ENCODE measurements at regions not wholly inside any gene's neighbourhood (a gene's known extent, or its start where the extent isn't known, plus 50 kb on each side); places are given as distances from the start of the nearest gene placed in this dataset.
"Not testable (repeated sequence)": the region's sequence is repeated elsewhere in the genome, so short reads cannot be mapped to it uniquely, and the experiment has no call there.

DNA sequence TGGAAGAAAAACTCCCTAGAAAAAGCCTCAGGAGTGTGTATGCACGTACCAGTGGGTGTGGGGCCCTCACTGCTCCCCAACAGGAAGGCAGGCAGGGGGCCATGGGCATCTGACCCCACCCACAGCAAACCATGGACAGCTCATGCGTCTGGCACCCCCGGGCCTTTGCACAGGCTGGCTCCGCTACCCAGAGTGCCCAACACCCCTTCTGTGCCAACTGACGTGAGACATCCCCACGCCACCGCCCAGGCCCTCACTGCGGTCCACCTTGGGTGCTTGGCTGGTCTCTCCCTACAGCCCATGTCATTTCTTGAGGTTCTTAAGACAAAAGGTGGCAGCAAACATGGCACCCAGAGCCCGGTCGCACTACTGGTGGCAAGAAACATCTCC, 91.4 kb downstream of the NCOR2 start:
- H3K9me3 Mint-ChIP-seq: peaks cover 16 to 22% of the 10 kb centered on the region in 2 donors
- H3K4me1 Mint-ChIP-seq: peaks cover 37% of the 10 kb centered on the region
- H3K4me3 Mint-ChIP-seq: no peak overlapping the region
- no peak overlapping the region for H3K27ac Mint-ChIP-seq
- DNase-seq (no peak), ATAC-seq (no peak)
- no peaks in the 10 kb centered on the region for H3K27me3 Mint-ChIP-seq

DNA sequence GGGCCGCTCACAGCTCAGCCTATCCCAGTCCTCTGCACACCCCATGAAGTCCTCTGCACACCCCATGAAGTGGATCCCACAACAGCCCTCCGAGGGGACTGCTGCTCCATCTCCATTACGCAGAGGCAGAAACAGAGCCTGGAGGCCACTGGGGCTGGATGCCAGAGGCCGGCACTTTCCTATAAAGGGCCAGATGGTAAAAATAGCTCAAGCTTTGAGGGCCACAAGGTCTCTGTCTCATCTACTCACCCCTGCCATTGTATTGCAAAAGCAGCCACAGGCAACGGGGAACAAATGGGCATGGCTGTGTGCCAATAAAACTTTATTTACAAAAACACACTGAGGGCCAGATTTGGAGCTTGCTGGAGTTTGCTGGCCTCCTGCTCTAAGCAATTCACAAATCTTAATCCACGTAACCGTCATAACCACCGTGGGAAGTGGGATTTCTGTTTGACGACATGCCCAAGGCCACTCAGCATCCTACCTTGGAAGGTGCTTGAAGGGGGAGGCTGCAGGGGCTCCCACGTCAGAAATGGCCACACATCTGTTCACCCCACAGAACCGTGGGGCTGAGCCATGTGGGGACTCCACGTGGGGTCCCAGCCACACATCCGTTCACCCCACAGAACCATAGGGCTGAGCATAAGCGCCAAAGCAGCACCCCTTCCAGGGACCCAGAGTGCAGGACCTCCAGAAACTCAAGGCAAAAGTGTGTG, 92.0 kb downstream of the NCOR2 start:
- peaks cover 18 to 24% of the 10 kb centered on the region in 2 donors for H3K9me3 Mint-ChIP-seq
- no peak overlapping the region for H3K27ac Mint-ChIP-seq
- no peak overlapping the region for H3K4me3 Mint-ChIP-seq
- DNase-seq (no peak), ATAC-seq (no peak)
- no peaks in the 10 kb centered on the region for H3K27me3 Mint-ChIP-seq
- peaks cover 31% of the 10 kb centered on the region for H3K4me1 Mint-ChIP-seq

DNA sequence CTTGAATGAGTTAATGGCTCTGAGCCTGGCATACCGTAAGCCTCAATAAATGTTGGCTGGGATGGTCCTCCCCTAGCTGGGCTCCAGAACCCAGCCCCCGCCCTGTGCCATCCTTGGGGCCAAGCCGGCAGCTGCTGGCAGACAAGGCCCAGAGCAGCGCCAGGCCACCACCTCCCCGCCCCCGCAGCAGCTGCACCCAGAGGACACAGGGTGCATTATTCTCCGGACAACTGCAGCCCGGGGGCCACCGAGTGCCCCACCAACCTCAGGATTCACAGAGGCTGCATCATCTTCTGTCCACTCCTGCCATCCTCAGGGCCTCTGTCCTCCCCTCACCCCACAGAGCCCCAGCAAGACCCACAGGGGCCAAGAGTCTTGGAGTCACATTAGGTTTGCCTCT, 92.7 kb downstream of the NCOR2 start:
- no peak overlapping the region for H3K4me3 Mint-ChIP-seq
- H3K27ac Mint-ChIP-seq: peak overlapping the region in 1 of 2 donors; percentile 30
- peaks cover 24% of the 10 kb centered on the region for H3K4me1 Mint-ChIP-seq
- no peaks in the 10 kb centered on the region for H3K27me3 Mint-ChIP-seq
- ATAC-seq: no peak
- no peak for DNase-seq
- peaks cover 22 to 31% of the 10 kb centered on the region in 2 donors for H3K9me3 Mint-ChIP-seq

DNA sequence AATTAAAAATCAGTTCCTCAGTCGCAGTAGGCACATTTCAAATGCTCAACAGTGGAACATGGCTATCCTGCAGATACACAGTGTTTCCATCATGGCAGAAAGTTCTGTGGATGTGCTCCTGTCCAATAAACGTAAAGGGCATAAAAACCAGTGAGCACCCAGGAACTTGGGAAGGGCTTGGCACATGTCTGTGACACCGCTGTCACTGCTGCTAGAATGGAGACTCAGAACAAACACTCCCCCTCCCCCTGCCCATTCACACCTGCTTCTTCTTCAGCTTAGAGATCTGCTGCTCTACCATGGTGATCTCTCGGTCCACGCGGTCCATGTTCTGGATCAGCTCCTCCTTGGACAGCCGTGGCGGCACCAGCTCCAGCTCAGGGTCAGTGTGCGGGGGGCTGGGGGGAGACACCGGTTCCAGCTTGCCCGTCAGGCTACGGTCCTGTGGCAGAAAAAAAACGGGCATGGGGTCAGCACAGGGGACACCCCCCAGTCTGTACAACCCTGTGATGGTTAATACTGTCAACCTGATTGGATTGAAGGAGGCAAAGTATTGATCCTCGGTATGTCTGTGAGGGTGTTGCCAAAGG, 94.6 kb downstream of the NCOR2 start:
- no peak for ATAC-seq
- Mint-ChIP-seq H3K27ac (no peak overlapping the region), H3K27me3 (no peaks in the 10 kb centered on the region), H3K9me3 (peaks cover 30 to 43% of the 10 kb centered on the region in 2 donors), H3K4me3 (no peak overlapping the region), H3K4me1 (peaks cover 9% of the 10 kb centered on the region)
- DNase-seq: no peak

DNA sequence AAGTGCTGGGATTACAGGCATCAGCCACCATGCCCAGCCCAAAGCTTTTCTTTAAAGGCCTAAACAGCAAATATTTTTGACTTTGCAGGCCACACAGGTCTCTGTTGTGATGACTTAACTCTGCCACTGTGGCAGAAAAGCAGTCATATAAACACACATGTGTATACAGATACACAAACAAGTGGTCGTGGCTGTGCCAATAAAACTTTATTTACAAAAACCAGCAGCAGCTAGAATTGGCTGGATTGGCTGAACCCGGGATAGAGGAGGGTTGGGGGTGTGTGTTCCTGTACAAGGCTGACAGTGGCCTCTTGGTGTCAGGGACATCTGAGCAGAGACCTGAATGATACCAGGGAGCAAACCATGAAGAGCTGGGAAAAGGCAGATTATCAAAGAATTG, 95.6 kb downstream of the NCOR2 start:
- DNase-seq (no peak), ATAC-seq (no peak)
- Mint-ChIP-seq H3K9me3 (peaks cover 22 to 43% of the 10 kb centered on the region in 2 donors), H3K27ac (no peak overlapping the region), H3K4me3 (no peak overlapping the region), H3K27me3 (no peaks in the 10 kb centered on the region), H3K4me1 (peaks cover 10% of the 10 kb centered on the region)

DNA sequence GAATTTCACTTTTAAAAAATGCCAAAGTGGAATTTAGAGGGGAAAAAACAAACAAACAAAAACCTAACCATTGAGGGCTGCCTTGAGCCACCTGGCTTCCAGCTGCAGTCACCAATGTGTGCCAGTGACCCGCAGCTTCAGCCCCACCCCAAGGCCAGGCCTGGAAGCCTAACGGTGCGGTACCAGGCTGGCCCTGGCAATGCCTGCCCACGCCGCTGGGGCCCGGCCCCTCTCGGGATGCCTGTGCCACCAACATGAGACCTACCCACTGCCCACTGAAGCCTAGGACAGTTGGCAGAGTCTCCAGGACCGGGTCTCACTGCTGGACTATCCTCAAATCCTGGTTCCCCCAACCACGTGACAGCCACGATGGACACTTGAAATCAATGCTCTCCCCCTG, 96.6 kb downstream of the NCOR2 start:
- Mint-ChIP-seq H3K27me3 (no peaks in the 10 kb centered on the region), H3K4me1 (peaks cover 20% of the 10 kb centered on the region), H3K27ac (no peak overlapping the region), H3K4me3 (no peak overlapping the region), H3K9me3 (peaks cover 21 to 43% of the 10 kb centered on the region in 2 donors)
- no peak for ATAC-seq
- DNase-seq: no peak

DNA sequence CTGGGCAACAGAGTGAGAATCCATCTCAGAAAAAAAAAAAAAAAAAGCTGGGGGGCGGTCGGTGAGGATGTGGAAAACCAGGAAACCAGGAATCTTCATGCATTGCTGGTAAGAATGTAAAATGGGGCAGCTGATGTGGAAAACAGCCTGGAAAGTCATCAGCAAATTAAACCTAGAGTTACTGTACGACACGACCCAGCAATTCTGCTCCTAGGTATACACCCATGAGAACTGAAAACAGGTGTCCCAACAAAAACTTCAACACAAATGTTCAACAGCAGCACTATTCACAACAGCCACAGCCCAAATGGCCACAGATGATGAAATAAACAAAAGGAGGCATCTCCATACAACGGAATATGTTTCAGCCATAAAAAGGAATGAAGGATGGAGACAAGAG, 97.3 kb downstream of the NCOR2 start:
- Mint-ChIP-seq H3K27ac (no peak overlapping the region), H3K4me1 (peaks cover 24% of the 10 kb centered on the region), H3K9me3 (peaks cover 21 to 43% of the 10 kb centered on the region in 2 donors), H3K27me3 (no peaks in the 10 kb centered on the region), H3K4me3 (no peak overlapping the region)
- DNase-seq (no peak), ATAC-seq (no peak)

DNA sequence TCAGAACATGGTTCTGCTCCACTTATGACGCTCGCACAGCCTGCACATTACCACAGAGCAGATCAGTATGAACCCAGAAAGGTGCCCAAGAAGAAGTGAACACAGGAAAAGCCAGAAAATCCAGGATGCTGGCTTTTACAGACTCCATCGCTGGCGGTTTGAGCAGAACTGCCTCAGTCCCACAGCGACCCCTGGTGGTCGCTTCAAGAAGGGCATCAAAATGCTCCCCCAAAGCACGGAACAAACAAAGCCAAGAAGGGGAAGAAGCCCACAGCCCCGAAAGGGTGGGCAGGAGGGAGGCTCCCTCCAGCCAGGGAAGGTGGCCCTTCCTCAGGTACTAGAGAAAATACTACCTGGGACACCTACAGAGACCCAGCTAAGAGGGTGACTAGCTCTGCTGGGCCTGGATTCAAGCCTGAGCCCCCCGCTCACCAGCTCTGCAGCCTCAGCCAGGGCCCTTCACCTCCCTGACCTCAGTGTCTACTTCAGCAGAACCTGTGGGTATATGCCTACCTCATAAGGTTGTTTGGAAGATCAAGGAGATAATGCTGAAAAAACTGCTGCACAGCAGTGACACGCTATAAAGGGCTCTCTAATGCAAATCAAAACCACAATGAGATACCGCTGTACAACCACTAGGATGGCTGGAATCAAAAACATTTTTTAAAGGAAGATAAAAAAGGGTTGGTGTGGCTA, 98.1 kb downstream of the NCOR2 start:
- Mint-ChIP-seq H3K4me1 (peaks cover 32% of the 10 kb centered on the region), H3K27ac (no peak overlapping the region), H3K27me3 (no peaks in the 10 kb centered on the region), H3K9me3 (peaks cover 21 to 45% of the 10 kb centered on the region in 2 donors), H3K4me3 (no peak overlapping the region)
- ATAC-seq: no peak
- DNase-seq: peak in 1 of 2 donors; percentile 35

DNA sequence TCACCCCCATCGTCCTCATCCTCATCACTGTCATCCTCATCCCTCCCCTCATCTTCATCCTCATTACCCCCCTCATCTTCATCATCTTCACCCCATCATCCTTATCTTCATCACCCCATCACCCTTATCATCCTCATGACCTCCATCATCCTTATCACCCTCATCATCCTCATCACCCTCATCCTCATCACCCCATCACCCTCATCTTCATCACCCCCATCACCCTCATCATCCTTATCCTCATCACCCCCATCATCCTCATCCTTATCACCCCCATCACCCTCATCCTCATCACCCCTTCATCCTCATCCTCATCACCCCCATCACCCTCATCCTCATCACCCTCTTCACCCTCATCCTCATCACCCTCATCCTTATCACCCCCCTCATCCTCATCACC, 99.9 kb downstream of the NCOR2 start:
- H3K4me3 Mint-ChIP-seq, H3K27ac Mint-ChIP-seq, DNase-seq, ATAC-seq, H3K27me3 Mint-ChIP-seq: not testable (repeated sequence)
- Mint-ChIP-seq H3K4me1 (peaks cover 44% of the 10 kb centered on the region), H3K9me3 (peaks cover 13 to 31% of the 10 kb centered on the region in 2 donors)

DNA sequence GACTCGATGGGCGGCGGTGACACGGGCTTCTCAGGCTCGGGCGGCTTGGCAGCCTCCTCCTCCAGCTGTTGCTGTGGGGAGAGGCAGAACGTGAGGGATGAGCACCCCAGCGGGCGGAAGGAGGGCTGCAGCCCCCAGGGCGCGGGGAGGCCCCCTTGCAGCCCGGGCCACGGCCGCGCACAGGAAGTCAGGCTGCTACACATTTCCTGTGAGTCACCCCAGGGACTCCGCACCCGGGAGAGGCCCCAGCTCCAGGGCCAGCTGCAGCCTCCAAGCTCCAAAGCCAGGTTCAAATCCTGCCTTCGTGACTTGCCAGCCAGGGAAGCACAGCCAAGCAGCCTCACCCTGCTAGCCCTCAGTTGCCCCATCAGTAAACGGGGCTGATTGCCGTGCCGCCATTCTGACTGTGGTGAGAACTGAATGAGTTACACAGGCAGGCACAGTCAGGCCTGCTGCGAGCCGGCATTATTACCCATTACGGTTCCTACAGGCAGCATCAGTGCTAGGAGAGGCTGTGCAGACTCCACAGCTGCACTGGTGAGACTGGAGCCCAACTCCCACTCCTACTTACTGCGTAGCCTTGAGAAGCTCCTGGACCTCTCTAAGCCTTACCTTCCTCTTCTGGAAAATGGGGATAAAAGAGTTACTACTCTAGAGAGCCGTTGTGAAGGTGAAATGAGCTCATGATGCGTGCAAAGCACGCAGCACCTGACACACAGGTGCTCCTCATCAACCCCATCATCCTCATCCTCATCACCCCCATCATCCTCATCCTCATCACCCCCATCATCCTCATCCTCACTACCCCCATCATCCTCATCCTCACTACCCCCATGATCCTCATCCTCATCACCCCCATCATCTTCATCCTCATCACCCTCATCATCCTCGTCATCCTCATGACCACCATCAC, 100.9 kb downstream of the NCOR2 start:
- H3K9me3 Mint-ChIP-seq: peaks cover 13 to 31% of the 10 kb centered on the region in 2 donors
- ATAC-seq: peak; percentile 98
- peak; percentile 90 to 94 for DNase-seq
- peak overlapping the region; percentile 56 to 68 for H3K4me3 Mint-ChIP-seq
- H3K27ac Mint-ChIP-seq: peak overlapping the region; percentile 52 to 90
- H3K27me3 Mint-ChIP-seq: no peaks in the 10 kb centered on the region
- H3K4me1 Mint-ChIP-seq: peaks cover 44% of the 10 kb centered on the region

DNA sequence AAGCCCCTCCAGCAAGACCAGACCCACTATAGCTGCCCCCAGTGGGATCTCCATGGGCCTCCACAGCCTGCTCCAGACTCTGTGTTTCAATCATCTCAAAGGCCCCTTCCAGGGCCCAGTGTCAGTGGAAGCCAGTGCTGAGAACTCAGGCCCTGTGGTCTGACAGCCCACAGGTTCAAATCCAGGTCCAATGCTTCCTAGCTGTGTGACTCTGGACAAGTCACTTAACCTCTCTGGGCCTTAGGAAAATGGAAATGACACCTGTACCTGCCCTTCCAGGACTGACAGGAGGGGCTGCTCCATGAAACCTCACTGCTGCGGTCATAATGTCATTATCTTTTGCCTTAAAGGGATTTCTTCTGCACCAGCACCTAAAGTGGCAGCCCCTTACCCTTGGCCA, 101.9 kb downstream of the NCOR2 start:
- no peak for DNase-seq
- Mint-ChIP-seq H3K9me3 (peaks cover 12 to 30% of the 10 kb centered on the region in 2 donors), H3K4me1 (peaks cover 44% of the 10 kb centered on the region), H3K27ac (peak overlapping the region in 1 of 2 donors; percentile 90), H3K27me3 (no peaks in the 10 kb centered on the region), H3K4me3 (peak overlapping the region; percentile 56 to 68)
- no peak for ATAC-seq

DNA sequence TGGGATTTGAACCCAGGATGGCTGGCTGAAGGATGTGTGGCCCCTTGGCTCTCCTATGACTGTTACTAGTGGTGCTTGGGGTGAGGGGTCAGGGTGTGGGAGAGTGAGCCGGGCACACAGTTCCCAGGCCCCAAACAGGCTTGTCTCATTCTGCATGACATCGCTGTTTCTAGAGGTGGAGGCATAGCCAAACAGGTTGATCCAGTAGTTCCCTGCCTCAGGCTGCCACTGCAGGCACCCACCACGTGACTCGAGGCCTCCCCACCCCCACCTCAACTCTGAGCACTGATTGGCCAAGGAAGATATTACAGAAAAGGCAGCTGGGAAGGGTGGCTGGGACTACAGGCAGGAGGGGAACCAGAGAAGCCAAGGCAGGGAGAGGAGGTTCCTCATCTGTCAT, 102.6 kb downstream of the NCOR2 start:
- H3K9me3 Mint-ChIP-seq: peaks cover 8 to 27% of the 10 kb centered on the region in 2 donors
- peak overlapping the region in 1 of 2 donors; percentile 35 for H3K4me3 Mint-ChIP-seq
- DNase-seq (no peak), ATAC-seq (no peak)
- H3K4me1 Mint-ChIP-seq: peaks cover 47% of the 10 kb centered on the region
- no peaks in the 10 kb centered on the region for H3K27me3 Mint-ChIP-seq
- no peak overlapping the region for H3K27ac Mint-ChIP-seq

DNA sequence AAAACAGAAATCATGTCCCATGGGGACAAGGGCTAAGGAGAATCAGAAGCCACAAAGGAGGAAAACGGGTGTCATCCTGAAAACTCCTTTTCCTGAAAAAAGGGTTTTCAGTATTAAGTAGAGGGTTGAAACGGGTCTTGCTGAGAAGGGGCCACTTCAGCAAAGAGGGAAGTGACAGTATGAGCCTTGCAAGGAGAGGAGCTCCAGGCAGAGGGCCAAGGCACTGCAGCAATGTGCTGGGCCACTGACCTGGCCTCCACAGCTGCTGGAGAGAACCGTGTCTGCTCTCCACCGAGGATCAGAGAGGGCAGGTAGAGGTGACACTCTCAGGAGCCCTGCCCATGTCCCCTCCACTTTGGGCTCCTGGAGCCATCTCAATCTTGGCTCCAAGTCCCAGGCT, 103.3 kb downstream of the NCOR2 start:
- H3K4me1 Mint-ChIP-seq: peaks cover 55% of the 10 kb centered on the region
- H3K9me3 Mint-ChIP-seq: peaks cover 1 to 22% of the 10 kb centered on the region in 2 donors
- H3K27me3 Mint-ChIP-seq: no peaks in the 10 kb centered on the region
- no peak overlapping the region for H3K27ac Mint-ChIP-seq
- ATAC-seq (no peak), DNase-seq (no peak)
- no peak overlapping the region for H3K4me3 Mint-ChIP-seq

DNA sequence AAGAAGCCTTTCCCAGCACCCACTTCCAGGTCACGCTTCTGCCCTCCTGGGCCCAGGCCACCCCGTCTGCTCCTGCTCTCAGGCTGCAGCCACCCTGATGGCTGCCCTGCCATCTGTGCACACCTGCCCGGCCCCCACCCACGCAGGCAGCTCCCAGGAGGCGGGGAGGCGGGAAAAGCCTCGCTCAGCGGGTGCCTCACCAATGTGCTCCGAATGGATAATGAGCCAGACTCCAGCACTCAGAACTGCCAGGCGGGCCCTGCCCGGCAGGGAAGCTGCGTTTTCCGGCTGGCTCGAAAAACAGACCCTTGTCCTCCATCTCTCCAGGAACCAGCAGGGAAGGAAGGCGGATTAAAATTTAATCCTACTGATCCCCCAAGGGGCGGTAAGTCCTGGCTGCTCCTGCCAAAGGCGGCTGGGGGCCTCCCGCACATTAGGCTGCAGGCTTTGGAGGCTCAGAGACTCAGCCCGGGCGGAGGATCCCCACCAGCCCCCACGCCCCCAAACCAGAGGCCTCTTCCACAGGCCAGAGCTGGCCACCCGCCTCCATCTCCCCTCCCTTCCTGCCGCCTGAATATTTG, 104.0 kb downstream of the NCOR2 start:
- DNase-seq (no peak), ATAC-seq (no peak)
- Mint-ChIP-seq H3K4me1 (peaks cover 60% of the 10 kb centered on the region), H3K27me3 (no peaks in the 10 kb centered on the region), H3K9me3 (peaks cover 0 to 17% of the 10 kb centered on the region in 2 donors), H3K4me3 (no peak overlapping the region), H3K27ac (no peak overlapping the region)

DNA sequence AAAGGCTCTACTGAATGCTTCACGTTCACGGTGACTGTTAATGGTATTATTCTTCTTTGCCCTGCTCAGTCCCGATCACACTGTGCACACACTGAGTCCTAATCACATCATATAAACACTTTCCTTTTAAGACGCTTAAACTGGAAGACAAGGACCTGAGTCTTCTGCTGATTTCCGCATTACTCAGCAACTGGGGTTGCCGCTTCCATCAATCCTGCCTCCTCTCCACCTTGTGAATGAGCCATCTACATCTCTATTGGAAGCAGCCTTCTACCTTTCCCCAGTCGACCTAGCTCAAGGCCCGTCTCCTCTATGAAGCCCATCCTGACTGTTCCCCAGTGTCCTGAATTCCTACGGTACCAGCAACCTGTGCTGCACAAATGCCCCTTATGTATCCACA, 104.7 kb downstream of the NCOR2 start:
- Mint-ChIP-seq H3K4me3 (no peak overlapping the region), H3K27me3 (no peaks in the 10 kb centered on the region), H3K27ac (no peak overlapping the region), H3K9me3 (peaks cover 0 to 17% of the 10 kb centered on the region in 2 donors), H3K4me1 (peaks cover 66% of the 10 kb centered on the region)
- no peak for DNase-seq
- no peak for ATAC-seq
